A549 (cell line): ENCODE measurements at regions not wholly inside any gene's neighbourhood (a gene's known extent, or its start where the extent isn't known, plus 50 kb on each side); places are given as distances from the start of the nearest gene placed in this dataset.

Experiments used
- ATAC-seq, 2 experiments: fragments of 200-7000 bp in 1 of 2; fragments of >200 bp in 1 of 2; cut with Nextera tagmentation in 1 of 2; cut with Tn5 transposase in 1 of 2; 3 replicates each; pipeline versions ENCODE4 v1.8.0 to v1.9.1; 2018 to 2020; ENCODE audit warnings: mild to moderate bottlenecking in 1 of 2, moderate library complexity in 1 of 2
- CTCF ChIA-PET: fragments of 300-600 bp; sonication (Branson Sonifier 250); formaldehyde crosslinking; extraction: SDS; loops from one replicate; lab custom pipeline; 2021; ENCODE audit warnings: antibody characterized with exemption, inconsistent platforms; lab: Yijun Ruan, JAX
- POLR2A ChIA-PET: fragments of 350-600 bp; formaldehyde crosslinking; extraction: SDS; loops from one replicate; lab custom pipeline; 2021; ENCODE audit warnings: antibody characterized with exemption, inconsistent platforms; lab: Yijun Ruan, JAX
- DNase-seq, 2 experiments: peaks; one replicate each; pipeline versions ENCODE4 v3.0.0 to v3.0.0-alpha.2; 2011 to 2016; ENCODE audit warnings: low read depth in 1 of 2, low spot score in 1 of 2
- FAIRE-seq: peaks from 2 replicates; lab custom pipeline; 2011; peaks lifted over from hg19 to GRCh38; lab: Jason Lieb, UNC
- H3K27ac ChIP-seq, 2 experiments: fragments of >200 bp; sonication (Bioruptor Twin); formaldehyde crosslinking; 3 replicates each; pipeline ENCODE4 v1.5.1; 2016 to 2017
- H3K4me1 ChIP-seq: fragments of >200 bp; sonication (Bioruptor Twin); formaldehyde crosslinking; 3 replicates; pipeline ENCODE4 v1.6.1; 2016
- H3K4me2 ChIP-seq: fragments of >200 bp; sonication (Bioruptor Twin); formaldehyde crosslinking; 3 replicates; pipeline ENCODE4 v1.6.1; 2016
- H3K4me3 ChIP-seq: fragments of >200 bp; sonication (Bioruptor Twin); formaldehyde crosslinking; 3 replicates; pipeline ENCODE4 v1.5.1; 2016
- H3K9me3 ChIP-seq: fragments of >200 bp; sonication (Bioruptor Twin); formaldehyde crosslinking; 3 replicates; pipeline ENCODE4 v1.6.1; 2016
- BCL3 ChIP-seq: fragments of >200 bp; sonication (Bioruptor Twin); formaldehyde crosslinking; IDR thresholded peaks from 3 replicates; pipeline ENCODE4 v1.6.1; 2016
- BHLHE40 ChIP-seq: IDR thresholded peaks from 2 replicates; pipeline ENCODE4 v1.6.1; 2012; ENCODE audit warnings: low read depth, low read length, inconsistent platforms
- CEBPB ChIP-seq, 2 experiments: fragments of >200 bp in 1 of 2; sonication (Bioruptor Twin) in 1 of 2; formaldehyde crosslinking in 1 of 2; IDR thresholded peaks; 2 replicates each; pipeline ENCODE4 v1.6.1; 2012 to 2016
- CHD2 ChIP-seq: fragments of 150-350 bp; IDR thresholded peaks from 2 replicates; pipeline ENCODE4 v1.6.1; 2014; ENCODE audit warnings: low read length; ENCODE audit not compliant: partially characterized antibody
- CTCF ChIP-seq: fragments of >200 bp; sonication (Bioruptor Twin); formaldehyde crosslinking; IDR thresholded peaks from 3 replicates; pipeline ENCODE4 v1.5.1; 2016
- EHF ChIP-seq: fragments of 250-450 bp; sonication (Bioruptor Pico); IDR thresholded peaks from 2 replicates; pipeline ENCODE4 v1.5.0; 2020; ENCODE audit warnings: mild to moderate bottlenecking
- FOSL2 ChIP-seq, 2 experiments: fragments of 450-650 bp in 1 of 2; fragments of >200 bp in 1 of 2; sonication (Bioruptor Twin) in 1 of 2; formaldehyde crosslinking; IDR thresholded peaks; 2 replicates each; pipeline versions ENCODE4 v1.5.0 to v1.6.1; 2016 to 2020; ENCODE audit warnings: mild to moderate bottlenecking in 1 of 2, moderate library complexity in 1 of 2
- GATA3 ChIP-seq: IDR thresholded peaks from 2 replicates; pipeline ENCODE4 v1.6.1; 2012; ENCODE audit warnings: borderline replicate concordance
- MYC ChIP-seq: IDR thresholded peaks from 2 replicates; pipeline ENCODE4 v1.6.1; 2012; ENCODE audit warnings: mild to moderate bottlenecking, inconsistent platforms, low read length, improper control_type of control experiment, borderline replicate concordance
- PHF8 ChIP-seq: fragments of 200-600 bp; sonication (generic); IDR thresholded peaks from 2 replicates; pipeline ENCODE4 v1.6.1; 2016; ENCODE audit warnings: low read depth, mild to moderate bottlenecking, antibody characterized with exemption, moderate library complexity, borderline replicate concordance
- POLR2A ChIP-seq: IDR thresholded peaks from 2 replicates; pipeline ENCODE4 v1.6.1; 2012; ENCODE audit warnings: mild to moderate bottlenecking, low read length
- RNF2 ChIP-seq: fragments of 200-600 bp; sonication (generic); IDR thresholded peaks from 2 replicates; pipeline ENCODE4 v1.6.1; 2016; ENCODE audit warnings: low read depth, mild to moderate bottlenecking, antibody characterized with exemption, moderate library complexity, borderline replicate concordance
- USF2 ChIP-seq: fragments of 450-650 bp; IDR thresholded peaks from 2 replicates; pipeline ENCODE4 v1.6.1; 2014; ENCODE audit warnings: antibody characterized with exemption
- ZNF302 ChIP-seq: fragments of 250-450 bp; sonication (Bioruptor Pico); IDR thresholded peaks from 2 replicates; pipeline ENCODE4 v1.9.0; 2021; ENCODE audit warnings: inconsistent platforms, mild to moderate bottlenecking, moderate library complexity
- WGBS: methylation state at CpG from one replicate; pipeline ENCODE4 v1.1.6; 2017; ENCODE audit errors: missing lambda C conversion rate; 5-methylcytosine and 5-hydroxymethylcytosine counted together
- TF ChIP-seq, protein P1 (sequence below): fragments of 200-600 bp; sonication (generic); IDR thresholded peaks from 2 replicates; pipeline ENCODE4 v1.6.1; 2016; ENCODE audit warnings: antibody characterized with exemption, mild to moderate bottlenecking, moderate library complexity

- ATAC-seq, result no peak
- FAIRE-seq, result no peak
Observed at GRCh38 chr3:177744873-177745606, 547.8 kb upstream of the TBL1XR1 start.

DNA sequence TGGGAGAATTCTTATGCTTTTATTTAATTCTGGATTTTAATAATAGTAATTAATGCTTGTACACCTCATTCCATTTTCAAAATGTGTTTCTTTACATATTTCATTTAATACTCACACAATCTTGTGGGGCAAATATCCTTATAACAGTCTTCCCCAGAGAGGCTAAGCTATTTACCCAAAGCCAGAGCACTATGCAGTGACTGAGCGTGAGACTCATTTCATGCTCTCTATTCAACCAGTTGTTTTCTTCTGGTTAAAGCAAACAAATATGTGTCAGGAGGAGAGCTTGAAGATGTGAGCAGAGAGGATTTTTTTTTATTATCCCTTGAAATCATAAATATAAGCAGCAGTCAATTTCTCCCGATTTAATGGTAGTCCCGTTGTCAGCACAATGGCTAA is 548.3 kb upstream of the TBL1XR1 start:
- FAIRE-seq, result no peak
- TF ChIP-seq BCL3 (no peak), CEBPB (IDR thresholded peaks at IDR 0.05) (no peak), POLR2A (no peak)
- Histone ChIP-seq H3K9me3 (no peaks in the 10 kb centered on the region), H3K4me3 (no peak overlapping the region), H3K27ac (no peak overlapping the region), H3K4me2 (no peak overlapping the region), H3K4me1 (no peaks in the 10 kb centered on the region)
- ATAC-seq, result no peak
- ChIA-PET CTCF (no interaction called here), POLR2A (no interaction called here)
- 61% methylated on average over 3 of the region's 3 CpGs for WGBS
- DNase-seq, result no peak

More at GRCh38 chr3:177744873-177745606, 547.8 kb upstream of the TBL1XR1 start:
- ChIA-PET CTCF (no interaction called here), POLR2A (no interaction called here)
- Histone ChIP-seq H3K4me2 (no peak overlapping the region), H3K4me3 (no peak overlapping the region), H3K4me1 (no peaks in the 10 kb centered on the region), H3K27ac (no peak overlapping the region), H3K9me3 (no peaks in the 10 kb centered on the region)
- DNase-seq, result no peak
- 81% methylated on average over 6 of the region's 6 CpGs for WGBS
- TF ChIP-seq PHF8 (no peak), EHF (no peak), BHLHE40 (no peak), FOSL2 (IDR thresholded peaks at IDR 0.05) (no peak), FOSL2 (CRISPR knock-in tag; IDR thresholded peaks at IDR 0.05) (no peak), GATA3 (no peak), ZNF302 (CRISPR knock-in tag) (no peak), CHD2 (no peak), CTCF (no peak), RNF2 (no peak), MYC (no peak), USF2 (no peak)
- TF ChIP-seq, protein P1, sequence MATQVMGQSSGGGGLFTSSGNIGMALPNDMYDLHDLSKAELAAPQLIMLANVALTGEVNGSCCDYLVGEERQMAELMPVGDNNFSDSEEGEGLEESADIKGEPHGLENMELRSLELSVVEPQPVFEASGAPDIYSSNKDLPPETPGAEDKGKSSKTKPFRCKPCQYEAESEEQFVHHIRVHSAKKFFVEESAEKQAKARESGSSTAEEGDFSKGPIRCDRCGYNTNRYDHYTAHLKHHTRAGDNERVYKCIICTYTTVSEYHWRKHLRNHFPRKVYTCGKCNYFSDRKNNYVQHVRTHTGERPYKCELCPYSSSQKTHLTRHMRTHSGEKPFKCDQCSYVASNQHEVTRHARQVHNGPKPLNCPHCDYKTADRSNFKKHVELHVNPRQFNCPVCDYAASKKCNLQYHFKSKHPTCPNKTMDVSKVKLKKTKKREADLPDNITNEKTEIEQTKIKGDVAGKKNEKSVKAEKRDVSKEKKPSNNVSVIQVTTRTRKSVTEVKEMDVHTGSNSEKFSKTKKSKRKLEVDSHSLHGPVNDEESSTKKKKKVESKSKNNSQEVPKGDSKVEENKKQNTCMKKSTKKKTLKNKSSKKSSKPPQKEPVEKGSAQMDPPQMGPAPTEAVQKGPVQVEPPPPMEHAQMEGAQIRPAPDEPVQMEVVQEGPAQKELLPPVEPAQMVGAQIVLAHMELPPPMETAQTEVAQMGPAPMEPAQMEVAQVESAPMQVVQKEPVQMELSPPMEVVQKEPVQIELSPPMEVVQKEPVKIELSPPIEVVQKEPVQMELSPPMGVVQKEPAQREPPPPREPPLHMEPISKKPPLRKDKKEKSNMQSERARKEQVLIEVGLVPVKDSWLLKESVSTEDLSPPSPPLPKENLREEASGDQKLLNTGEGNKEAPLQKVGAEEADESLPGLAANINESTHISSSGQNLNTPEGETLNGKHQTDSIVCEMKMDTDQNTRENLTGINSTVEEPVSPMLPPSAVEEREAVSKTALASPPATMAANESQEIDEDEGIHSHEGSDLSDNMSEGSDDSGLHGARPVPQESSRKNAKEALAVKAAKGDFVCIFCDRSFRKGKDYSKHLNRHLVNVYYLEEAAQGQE, result no peak
